Panc1 (cell line): ENCODE measurements at regions not wholly inside any gene's neighbourhood (a gene's known extent, or its start where the extent isn't known, plus 50 kb on each side); places are given as distances from the start of the nearest gene placed in this dataset.

Source experiments
- ATAC-seq: fragments of 200-7000 bp; cut with Tn5 transposase; 2 replicates; pipeline ENCODE4 v1.9.1; 2020; ENCODE audit warnings: mild to moderate bottlenecking, moderate library complexity
- BruUV-seq: library from RNA; stranded (reverse); fragments of 400-500 nt; replicated peaks from 2 replicates; lab custom pipeline; 2021; lab: Mats Ljungman, UMichigan
- CTCF ChIA-PET: fragments of 300-600 bp; sonication (Branson Sonifier 250); formaldehyde crosslinking; loops from one replicate; lab custom pipeline; 2022; ENCODE audit warnings: antibody characterized with exemption; lab: Charles Lee
- POLR2A ChIA-PET: fragments of 300-600 bp; sonication (Branson Sonifier 250); formaldehyde crosslinking; loops from one replicate; lab custom pipeline; 2022; ENCODE audit warnings: antibody characterized with exemption; lab: Charles Lee
- DNase-seq: peaks from one replicate; pipeline ENCODE4 v3.0.0-alpha.2; 2010; ENCODE audit warnings: low read depth, low spot score
- H3K27ac ChIP-seq: 2 replicates; pipeline ENCODE4 v1.5.1; 2011; ENCODE audit warnings: mild to moderate bottlenecking, low read length, inconsistent platforms
- H3K27me3 ChIP-seq: fragments of 200-500 bp; sonication (Bioruptor generic); 2 replicates; pipeline ENCODE4 v1.6.0; 2014; ENCODE audit warnings: low read length, inconsistent platforms; ENCODE audit not compliant: control insufficient read depth, insufficient read depth
- H3K36me3 ChIP-seq: fragments of 200-500 bp; sonication (Bioruptor generic); 2 replicates; pipeline ENCODE4 v1.5.1; 2014; ENCODE audit warnings: inconsistent platforms, mild to moderate bottlenecking, low read length, moderate library complexity; ENCODE audit not compliant: control insufficient read depth, insufficient read depth
- H3K4me1 ChIP-seq: 2 replicates; pipeline ENCODE4 v1.5.1; 2011; ENCODE audit warnings: inconsistent platforms, mild to moderate bottlenecking, low read length, moderate library complexity; ENCODE audit not compliant: control insufficient read depth, insufficient read depth
- H3K4me3 ChIP-seq, 2 experiments: 2 replicates each; pipeline ENCODE4 v1.5.1; 2011 to 2012; ENCODE audit warnings: low read depth in 2 of 2, low read length in 2 of 2, mild to moderate bottlenecking in 2 of 2, inconsistent platforms in 1 of 2, moderate library complexity in 1 of 2
- H3K9me3 ChIP-seq: fragments of 200-500 bp; sonication (Bioruptor generic); 2 replicates; pipeline ENCODE4 v1.5.1; 2014; ENCODE audit warnings: low read depth, mild to moderate bottlenecking, inconsistent platforms, low read length, moderate library complexity; ENCODE audit not compliant: control insufficient read depth, insufficient read depth
- CTCF ChIP-seq: fragments of 450-650 bp; IDR thresholded peaks from 2 replicates; pipeline ENCODE4 v1.5.1; 2017; ENCODE audit warnings: mild to moderate bottlenecking
- POLR2AphosphoS5 ChIP-seq: IDR thresholded peaks from 2 replicates; pipeline ENCODE4 v1.6.1; 2012; ENCODE audit warnings: mild to moderate bottlenecking, low read depth, low read length, moderate library complexity
- REST ChIP-seq, 2 experiments: IDR thresholded peaks; 2 replicates each; pipeline ENCODE4 v1.6.1; 2011 to 2012; ENCODE audit warnings: low read depth in 2 of 2, control low read depth in 1 of 2, low read length in 1 of 2, mild to moderate bottlenecking in 1 of 2, moderate library complexity in 1 of 2; ENCODE audit not compliant: insufficient read depth in 1 of 2
- SIN3A ChIP-seq: IDR thresholded peaks from 2 replicates; pipeline ENCODE4 v1.6.1; 2012; ENCODE audit warnings: low read depth, mild to moderate bottlenecking, low read length, moderate library complexity, borderline replicate concordance; ENCODE audit not compliant: insufficient read depth
- TCF7L2 ChIP-seq: IDR thresholded peaks from 2 replicates; pipeline ENCODE4 v1.6.1; 2011; ENCODE audit warnings: mild to moderate bottlenecking, low read depth, low read length, inconsistent platforms
- in situ Hi-C: cut with HindIII; loops from 2 replicates; pipeline ENCODE4 v1.10.0; 2016; ENCODE audit warnings: low sequenced_read_pairs, low pct_unique_long_range_greater_than_20kb
- intact Hi-C: fragments of 100-400 bp; cut with micrococcal nuclease; formaldehyde crosslinking; loops from one replicate; pipeline ENCODE4 v1.10.0; 2022; ENCODE audit not compliant: unreplicated experiment

- in situ Hi-C loops = no loop called here
- CTCF ChIA-PET = no interaction called here
Observed at GRCh38 chr13:47478985-47479384, 522.1 kb downstream of the SUCLA2 start.

GRCh38 chr13:47475441-47475948, 525.6 kb downstream of the SUCLA2 start:
- DNase-seq (no peak), ATAC-seq (no peak)
- no TSS peak for BruUV-seq
- POLR2A ChIA-PET = no interaction called here
- in situ Hi-C loops (no loop called here), intact Hi-C loops (no loop called here)
- Histone ChIP-seq H3K27me3 (no peaks in the 10 kb centered on the region), H3K4me1 (no peaks in the 10 kb centered on the region), H3K9me3 (no peaks in the 10 kb centered on the region), H3K4me3 (no peak overlapping the region), H3K36me3 (no peaks in the 10 kb centered on the region), H3K27ac (no peak overlapping the region)
- TF ChIP-seq SIN3A (no peak), REST (IDR thresholded peaks at IDR 0.05; ENCODE audit: insufficient read depth in 1 of 2, low read depth in 2 of 2, low read length in 1 of 2) (no peak), POLR2AphosphoS5 (no peak), CTCF (no peak), TCF7L2 (no peak)
- CTCF ChIA-PET = no interaction called here

More at GRCh38 chr13:47478985-47479384, 522.1 kb downstream of the SUCLA2 start:
- Histone ChIP-seq H3K9me3 (no peaks in the 10 kb centered on the region), H3K36me3 (no peaks in the 10 kb centered on the region), H3K27me3 (no peaks in the 10 kb centered on the region), H3K4me3 (no peak overlapping the region), H3K4me1 (no peaks in the 10 kb centered on the region), H3K27ac (no peak overlapping the region)
- intact Hi-C loops = no loop called here
- POLR2A ChIA-PET = no interaction called here
- no peak for DNase-seq
- no peak for ATAC-seq
- BruUV-seq = no TSS peak
- TF ChIP-seq TCF7L2 (no peak), SIN3A (no peak), REST (IDR thresholded peaks at IDR 0.05; ENCODE audit: insufficient read depth in 1 of 2, low read depth in 2 of 2, low read length in 1 of 2) (no peak), POLR2AphosphoS5 (no peak), CTCF (no peak)
